ENCODE measurements at regions not wholly inside any gene's neighbourhood (a gene's known extent, or its start where the extent isn't known, plus 50 kb on each side); places are given as distances from the start of the nearest gene placed in this dataset.

- no peak for DNase-seq
Measured at GRCh38 chr7:42858570-42858969, 53.3 kb downstream of the C7orf25 start.

DNA sequence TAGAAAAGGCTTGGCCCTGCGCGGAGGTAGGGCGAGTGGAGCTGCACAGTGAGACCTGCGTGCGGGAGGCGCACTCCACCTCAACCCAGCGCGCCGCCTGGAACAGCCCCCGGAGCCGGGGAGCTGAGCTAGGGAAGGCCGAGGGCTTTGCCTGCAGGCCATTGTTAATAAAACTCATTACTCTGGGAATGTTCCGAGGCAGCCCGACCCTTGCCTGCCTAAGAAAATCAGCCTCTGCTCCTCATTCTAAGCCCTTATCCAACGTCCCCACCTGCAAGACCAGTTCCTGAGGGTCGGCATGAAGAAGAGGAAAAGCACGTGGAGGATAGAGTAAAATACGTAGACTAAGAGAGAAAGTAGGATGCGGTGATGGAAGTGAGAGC lies 55.3 kb downstream of the C7orf25 start:
- no peak for DNase-seq

GRCh38 chr7:42854571-42855118 lies 57.2 kb downstream of the C7orf25 start:
- DNase-seq: no peak

DNA sequence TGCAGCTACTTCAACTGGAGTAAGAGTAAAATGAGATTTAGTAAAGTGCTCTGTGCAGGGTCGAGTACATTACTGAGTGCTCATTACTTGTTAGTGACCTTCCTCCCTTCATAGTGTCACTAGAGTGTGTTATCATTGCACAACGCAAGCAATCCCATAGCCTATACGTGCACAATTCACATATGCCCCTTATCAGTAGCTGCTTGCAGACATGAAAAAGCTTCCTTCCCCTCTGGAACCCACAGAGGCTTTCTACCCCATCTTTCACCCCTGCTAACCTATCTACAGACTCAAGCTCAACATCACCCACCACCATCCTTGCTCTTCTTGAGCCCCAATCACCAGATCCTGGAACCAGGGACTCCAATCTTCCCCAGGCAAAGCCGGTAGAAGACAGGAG lies 59.3 kb downstream of the C7orf25 start:
- DNase-seq: no peak

GRCh38 chr7:42843205-42843800 lies 68.6 kb downstream of the C7orf25 start:
- DNase-seq: peak; percentile 25

GRCh38 chr7:42834676-42835075 lies 77.2 kb downstream of the C7orf25 start:
- DNase-seq: no peak

DNA sequence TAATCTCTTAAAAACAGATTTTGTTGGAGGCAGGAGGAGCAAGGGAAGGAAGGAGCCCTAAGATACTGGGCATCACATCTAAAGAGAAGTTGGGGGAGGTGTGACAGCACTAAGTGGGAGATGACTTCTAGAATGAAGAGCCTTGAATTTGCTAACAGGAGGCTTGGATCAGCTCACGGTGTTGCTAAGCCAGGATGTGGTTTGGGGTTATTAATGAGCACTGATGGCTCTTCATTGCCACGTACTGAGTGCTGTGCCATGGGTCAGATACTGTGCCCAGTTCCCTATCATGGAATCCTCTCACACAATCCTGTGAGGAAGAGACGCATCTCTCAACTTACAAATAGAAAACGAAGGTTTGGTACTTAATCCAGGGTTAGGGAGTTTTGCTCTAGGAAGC lies 78.5 kb downstream of the C7orf25 start:
- DNase-seq: no peak

- DNase-seq: no peak
Measured at GRCh38 chr7:42832667-42833066, 79.2 kb downstream of the C7orf25 start.

DNA sequence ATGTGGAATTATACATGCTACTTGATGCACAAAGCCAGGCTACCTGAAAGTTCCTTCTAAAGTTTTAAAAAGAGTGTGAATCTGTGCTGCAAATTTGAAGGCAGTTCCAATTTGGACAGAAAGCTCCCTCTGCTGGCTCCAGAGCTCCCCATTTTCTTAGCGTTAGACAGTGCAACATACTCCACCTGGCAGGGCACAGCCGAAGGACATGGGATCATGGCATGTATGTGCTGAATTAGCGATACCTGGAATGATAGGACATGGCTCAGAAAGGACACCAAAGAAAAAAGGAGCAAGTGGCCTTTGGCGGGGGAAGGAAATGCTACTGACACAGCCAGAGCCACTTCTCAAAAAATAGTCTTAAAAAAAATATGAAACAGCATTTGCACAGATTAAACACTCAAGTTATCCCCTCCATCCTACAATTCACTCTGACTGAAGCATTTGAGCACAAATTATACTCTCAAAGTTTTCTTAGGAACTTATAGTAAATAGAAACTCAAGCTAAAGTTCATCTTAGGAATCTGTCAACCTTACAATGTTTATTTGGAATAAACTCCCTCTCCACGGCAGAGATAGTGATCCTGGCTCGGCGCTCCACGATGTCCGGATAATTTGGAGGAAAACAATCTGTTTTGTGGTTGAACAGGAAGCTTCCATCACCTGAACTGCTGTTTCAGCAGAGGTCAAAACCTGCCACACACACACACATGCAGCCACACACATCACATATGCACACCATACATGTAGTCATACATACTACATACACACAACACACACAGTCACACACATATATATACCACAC lies 80.0 kb downstream of the C7orf25 start:
- DNase-seq: no peak

- DNase-seq: no peak
Measured at GRCh38 chr7:42831006-42831717, 80.7 kb downstream of the C7orf25 start.

GRCh38 chr7:42812779-42813178 lies 99.1 kb downstream of the C7orf25 start:
- no peak for DNase-seq

DNA sequence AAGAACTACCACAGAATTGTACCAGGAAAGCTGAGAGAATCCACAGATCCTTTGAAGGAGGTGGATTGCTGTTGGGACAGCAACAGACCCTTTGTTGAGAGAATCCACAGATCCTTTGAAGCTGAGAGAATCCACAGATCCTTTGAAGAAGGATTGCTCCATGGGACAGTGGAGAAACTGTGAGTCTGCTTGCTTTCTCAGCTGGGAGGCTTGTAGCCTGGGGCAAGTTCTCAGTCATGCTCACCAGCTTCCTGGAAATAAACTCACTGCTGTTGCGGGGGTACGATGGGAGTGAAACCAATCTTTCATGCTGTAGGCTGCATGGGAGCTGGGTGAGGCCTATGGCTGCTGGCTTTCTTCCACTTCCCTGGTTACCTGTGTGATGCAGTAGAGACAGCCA lies 106.3 kb downstream of the C7orf25 start:
- DNase-seq: no peak

DNA sequence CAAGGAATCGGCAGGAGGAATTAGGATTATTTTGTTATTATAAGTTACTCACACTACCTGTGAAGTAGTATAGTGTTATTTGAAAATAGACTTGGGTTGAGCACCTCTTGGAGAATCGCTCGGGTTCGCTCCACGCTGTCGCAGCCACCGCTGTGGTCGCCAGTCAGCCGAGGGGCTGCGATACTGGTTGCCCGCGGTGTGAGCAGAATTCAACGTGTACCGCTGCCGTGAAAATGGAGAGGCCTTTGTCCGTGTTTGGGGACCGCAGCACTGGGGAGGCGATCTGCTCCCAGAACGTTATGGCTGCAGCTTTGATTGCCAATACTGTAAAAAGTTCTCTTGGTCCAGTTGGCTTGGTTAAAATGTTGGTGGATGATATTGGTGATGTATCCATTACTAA lies 117.2 kb downstream of the C7orf25 start:
- DNase-seq: no peak

DNA sequence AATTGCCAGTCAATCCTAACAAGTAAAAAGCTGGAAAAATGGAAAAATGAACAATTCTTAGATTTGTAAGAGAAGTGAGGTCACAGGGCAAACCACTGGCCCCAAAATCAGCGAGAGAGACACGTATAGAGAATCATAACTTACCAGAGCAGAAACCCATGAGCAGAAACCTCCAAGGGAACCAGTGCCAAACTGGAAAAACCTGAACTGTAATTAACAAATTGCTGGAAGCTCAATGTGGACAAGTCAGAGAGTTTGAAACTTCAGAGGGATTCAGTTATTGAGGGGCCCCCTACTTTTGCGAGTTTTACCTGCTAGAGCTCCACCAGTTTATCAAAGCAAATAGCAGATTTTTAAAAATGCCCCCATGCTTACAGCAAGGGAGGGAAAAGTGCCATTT lies 119.0 kb downstream of the C7orf25 start:
- no peak for DNase-seq

DNA sequence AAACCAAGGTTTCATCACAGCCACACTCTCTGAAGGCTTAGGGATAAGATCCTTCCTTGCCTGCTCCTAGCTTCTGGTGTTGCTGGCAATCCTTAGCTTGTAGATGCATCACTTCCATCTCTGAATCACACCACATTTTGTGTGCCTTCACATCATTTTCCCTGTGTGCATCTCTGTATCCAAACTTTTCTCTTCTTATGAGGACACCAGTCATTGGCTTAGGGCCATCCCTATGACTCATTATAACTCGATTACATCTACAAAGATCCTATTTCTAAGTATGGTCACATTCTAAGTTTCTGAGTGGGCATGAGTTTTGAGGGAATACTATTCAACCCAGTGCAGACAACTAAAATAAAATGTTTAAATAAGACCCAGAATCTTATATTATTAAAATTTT lies 121.7 kb downstream of the C7orf25 start:
- DNase-seq: no peak

DNA sequence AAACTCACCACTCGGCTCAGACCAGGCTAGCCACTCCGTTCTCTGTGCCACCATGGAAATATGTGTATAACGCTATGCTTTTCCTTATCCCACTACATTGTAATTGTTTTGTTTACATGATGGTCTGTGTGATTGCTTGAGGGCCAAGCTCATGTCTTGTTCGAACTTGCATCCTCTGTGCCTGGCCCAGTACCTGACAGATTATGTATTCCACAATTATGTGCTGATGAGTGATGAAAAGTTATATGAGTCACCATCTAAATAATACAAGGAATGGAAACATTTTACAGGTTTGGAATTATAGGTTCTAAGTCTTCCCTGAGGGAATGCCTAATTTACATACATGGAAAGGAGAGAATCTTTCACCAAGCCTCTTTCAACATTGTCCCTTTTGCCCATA lies 137.4 kb downstream of the C7orf25 start:
- DNase-seq: no peak

GRCh38 chr7:42770114-42770513 lies 141.8 kb downstream of the C7orf25 start:
- no peak for DNase-seq

DNA sequence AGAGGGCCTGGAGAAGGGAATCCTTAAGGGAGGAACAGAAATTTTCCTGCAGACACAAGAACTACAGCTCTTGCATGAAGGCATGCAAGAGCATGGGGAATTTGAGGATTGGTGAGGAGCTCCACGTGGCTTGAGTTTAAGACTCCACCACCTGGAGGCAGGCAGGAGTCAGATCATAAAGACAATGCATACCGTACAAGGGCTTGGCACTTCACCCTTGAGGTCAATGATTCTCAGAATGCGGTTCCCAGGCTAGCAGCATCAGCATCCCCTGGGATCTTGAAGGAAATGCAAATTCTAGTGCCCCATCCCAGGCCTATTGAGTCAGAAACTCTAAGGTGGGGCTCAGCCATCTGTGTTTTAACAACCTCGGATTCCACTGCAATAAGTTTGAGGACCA lies 143.8 kb downstream of the C7orf25 start:
- no peak for DNase-seq

- DNase-seq: no peak
Measured at GRCh38 chr7:42766782-42767423, 145.0 kb downstream of the C7orf25 start.

DNA sequence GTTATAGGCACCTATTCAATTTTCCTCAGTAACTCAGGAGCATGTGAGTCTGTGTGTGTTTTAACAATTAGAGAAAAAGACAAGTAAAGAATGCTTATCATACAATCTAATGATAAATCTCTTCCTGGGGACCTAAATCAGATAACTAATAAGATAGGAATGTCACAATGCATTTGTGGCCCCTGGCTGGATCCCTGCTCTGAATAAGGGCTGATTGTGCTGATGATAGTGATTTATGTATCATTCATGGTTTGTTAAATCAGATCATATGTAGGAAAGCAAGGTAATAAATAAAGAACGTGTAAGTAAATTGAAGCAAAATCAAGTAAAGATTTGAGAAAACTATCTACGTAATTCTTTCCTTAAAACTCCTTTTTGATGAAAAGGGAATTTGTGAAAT lies 145.9 kb downstream of the C7orf25 start:
- DNase-seq: no peak

DNA sequence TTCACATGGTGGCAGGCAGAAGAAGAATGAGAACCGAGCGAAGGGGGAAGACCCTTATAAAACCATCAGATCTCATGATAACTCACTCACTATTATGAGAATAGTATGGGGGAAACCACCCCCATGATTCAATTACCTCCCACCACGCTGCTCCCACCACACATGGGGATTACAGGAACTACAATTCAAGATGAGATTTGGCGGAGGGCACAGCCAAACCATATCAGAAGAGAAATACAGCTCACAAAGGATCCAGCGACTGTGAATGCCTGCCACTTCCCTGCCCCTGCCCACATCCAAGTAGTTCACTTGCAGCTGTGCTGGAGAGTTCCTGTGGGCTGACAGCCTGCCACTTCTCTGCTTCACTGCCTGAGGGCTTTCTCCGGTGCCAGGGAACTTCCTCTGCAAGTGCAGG lies 148.7 kb downstream of the C7orf25 start:
- no peak for DNase-seq

DNA sequence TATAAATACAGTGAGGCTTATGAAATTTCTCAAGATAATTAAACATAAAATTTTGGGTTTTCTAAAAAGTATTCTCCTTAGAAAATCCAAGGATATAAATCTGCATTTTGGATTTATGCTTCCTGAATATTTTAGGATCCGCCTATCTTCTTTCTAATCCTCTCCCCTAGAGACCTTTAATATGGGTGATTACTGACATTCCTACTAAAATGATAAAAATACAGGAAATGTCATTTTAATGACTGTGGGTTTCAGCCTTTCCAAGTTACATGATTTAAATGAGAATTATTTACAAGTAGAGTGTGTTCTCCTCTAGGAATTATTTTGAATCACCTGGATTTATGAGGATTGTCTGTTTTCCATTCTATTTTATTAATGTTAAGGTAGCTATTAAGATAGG lies 150.4 kb downstream of the C7orf25 start:
- DNase-seq: no peak

DNA sequence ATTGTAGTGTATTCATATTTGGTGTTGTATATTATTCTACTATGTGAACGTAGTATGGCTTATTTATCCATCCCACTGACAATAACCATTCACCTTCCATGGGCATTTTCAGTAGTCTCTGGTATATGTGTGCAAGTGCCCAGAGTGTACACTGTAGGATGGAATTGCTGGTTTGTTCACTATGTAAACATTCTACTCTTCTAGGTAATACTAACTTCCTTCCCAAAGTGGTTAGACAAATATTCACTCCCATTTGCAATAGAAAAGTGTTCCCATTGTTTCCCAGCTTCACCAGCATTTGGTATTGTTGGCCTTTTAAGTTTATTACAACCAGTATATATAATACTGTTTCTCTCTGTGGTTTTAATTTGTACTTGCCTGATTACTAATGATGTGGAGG lies 153.7 kb downstream of the C7orf25 start:
- no peak for DNase-seq

All from suppressor macrophage treated with lipopolysaccharide for 4 hours (primary cell).